DOHH2 (cell line): ENCODE measurements at regions not wholly inside any gene's neighbourhood (a gene's known extent, or its start where the extent isn't known, plus 50 kb on each side); places are given as distances from the start of the nearest gene placed in this dataset.

Experiments used
- H3F3A ChIP-seq: fragments of 200-600 bp; sonication (generic), shearing (Covaris generic); 2 replicates; pipeline ENCODE4 v1.6.0; 2016; ENCODE audit warnings: antibody characterized with exemption, mild to moderate bottlenecking; ENCODE audit not compliant: control insufficient read depth, insufficient read depth
- H3K27ac ChIP-seq: fragments of 200-600 bp; sonication (generic); 2 replicates; pipeline ENCODE4 v1.5.1; 2014; ENCODE audit warnings: low read depth, mild to moderate bottlenecking, low read length, moderate library complexity
- H3K27me3 ChIP-seq: fragments of 200-600 bp; sonication (generic); 2 replicates; pipeline ENCODE4 v1.6.1; 2014; ENCODE audit warnings: mild to moderate bottlenecking, low read length, mixed read lengths; ENCODE audit not compliant: control insufficient read depth
- H3K36me3 ChIP-seq: fragments of 200-600 bp; sonication (generic); 2 replicates; pipeline ENCODE4 v1.6.1; 2014; ENCODE audit warnings: mild to moderate bottlenecking, low read length, moderate library complexity, mixed read lengths; ENCODE audit not compliant: control insufficient read depth
- H3K4me1 ChIP-seq: fragments of 200-600 bp; sonication (generic); 2 replicates; pipeline ENCODE4 v1.6.1; 2014; ENCODE audit warnings: mild to moderate bottlenecking, low read length, mixed read lengths; ENCODE audit not compliant: control insufficient read depth
- H3K4me2 ChIP-seq: fragments of 200-600 bp; sonication (generic); 2 replicates; pipeline ENCODE4 v1.6.0; 2014; ENCODE audit warnings: mild to moderate bottlenecking, low read length, moderate library complexity
- H3K4me3 ChIP-seq: fragments of 200-600 bp; sonication (generic); 2 replicates; pipeline ENCODE4 v1.5.1; 2014; ENCODE audit warnings: mild to moderate bottlenecking, low read length, mixed read lengths
- H3K79me2 ChIP-seq: fragments of 200-600 bp; sonication (generic); 2 replicates; pipeline ENCODE4 v1.6.1; 2014; ENCODE audit warnings: mild to moderate bottlenecking, low read length, mixed read lengths; ENCODE audit not compliant: control insufficient read depth
- H3K9me2 ChIP-seq: fragments of 200-600 bp; sonication (generic); replicated peaks from 2 replicates; pipeline ENCODE4 v1.6.1; 2014; ENCODE audit warnings: mild to moderate bottlenecking, low read length, mixed read lengths; ENCODE audit not compliant: control insufficient read depth
- H3K9me3 ChIP-seq: fragments of 200-600 bp; sonication (generic); 2 replicates; pipeline ENCODE4 v1.6.1; 2014; ENCODE audit warnings: antibody characterized with exemption, low read length, mixed read lengths; ENCODE audit not compliant: control insufficient read depth, insufficient read depth
- H4K20me1 ChIP-seq: fragments of 200-600 bp; sonication (generic); 2 replicates; pipeline ENCODE4 v1.6.0; 2014; ENCODE audit warnings: low read depth, mild to moderate bottlenecking, antibody characterized with exemption, low read length, moderate library complexity; ENCODE audit not compliant: control insufficient read depth, insufficient read depth
- CTCF ChIP-seq: fragments of 200-600 bp; sonication (generic); IDR thresholded peaks from one replicate; pipeline ENCODE4 v1.5.1; 2014; ENCODE audit warnings: antibody characterized with exemption, mild to moderate bottlenecking, low read depth, low read length; ENCODE audit not compliant: poor library complexity, severe bottlenecking
- EZH2phosphoT487 ChIP-seq: fragments of 200-600 bp; sonication (generic); IDR thresholded peaks from 2 replicates; pipeline ENCODE4 v1.6.1; 2017; ENCODE audit warnings: borderline replicate concordance, mild to moderate bottlenecking, antibody characterized with exemption, low read length, moderate library complexity, mixed read lengths

DNA sequence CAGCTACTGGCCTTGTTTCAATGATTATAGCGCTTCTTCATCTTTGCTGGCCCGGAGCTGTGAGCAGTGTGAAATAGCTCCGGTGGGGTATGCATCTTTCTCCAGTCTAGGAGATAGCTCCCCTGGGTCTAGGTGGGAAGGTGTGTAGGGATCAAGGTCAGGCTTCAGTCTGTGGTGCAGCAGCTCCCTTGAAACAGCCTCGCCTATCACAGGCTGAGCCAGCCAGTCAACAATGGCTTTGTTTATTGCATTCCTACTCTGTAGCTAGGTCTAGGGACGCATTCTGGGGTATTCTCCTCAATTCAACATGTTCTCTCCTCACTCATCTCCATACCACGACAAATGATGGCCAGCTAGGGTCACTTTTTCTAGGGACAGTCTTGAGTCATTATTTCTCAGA lies 646.8 kb upstream of the IGFBP3 start:
- Histone ChIP-seq H3K9me3 (no peaks in the 10 kb centered on the region), H3K79me2 (no peaks in the 10 kb centered on the region), H3K9me2 (no peaks in the 10 kb centered on the region), H3F3A (no peaks in the 10 kb centered on the region), H3K27ac (no peak overlapping the region), H3K4me2 (no peak overlapping the region), H3K27me3 (no peaks in the 10 kb centered on the region), H3K36me3 (no peaks in the 10 kb centered on the region), H4K20me1 (no peaks in the 10 kb centered on the region), H3K4me1 (no peaks in the 10 kb centered on the region), H3K4me3 (no peak overlapping the region)
- TF ChIP-seq CTCF (no peak), EZH2phosphoT487 (no peak)

DNA sequence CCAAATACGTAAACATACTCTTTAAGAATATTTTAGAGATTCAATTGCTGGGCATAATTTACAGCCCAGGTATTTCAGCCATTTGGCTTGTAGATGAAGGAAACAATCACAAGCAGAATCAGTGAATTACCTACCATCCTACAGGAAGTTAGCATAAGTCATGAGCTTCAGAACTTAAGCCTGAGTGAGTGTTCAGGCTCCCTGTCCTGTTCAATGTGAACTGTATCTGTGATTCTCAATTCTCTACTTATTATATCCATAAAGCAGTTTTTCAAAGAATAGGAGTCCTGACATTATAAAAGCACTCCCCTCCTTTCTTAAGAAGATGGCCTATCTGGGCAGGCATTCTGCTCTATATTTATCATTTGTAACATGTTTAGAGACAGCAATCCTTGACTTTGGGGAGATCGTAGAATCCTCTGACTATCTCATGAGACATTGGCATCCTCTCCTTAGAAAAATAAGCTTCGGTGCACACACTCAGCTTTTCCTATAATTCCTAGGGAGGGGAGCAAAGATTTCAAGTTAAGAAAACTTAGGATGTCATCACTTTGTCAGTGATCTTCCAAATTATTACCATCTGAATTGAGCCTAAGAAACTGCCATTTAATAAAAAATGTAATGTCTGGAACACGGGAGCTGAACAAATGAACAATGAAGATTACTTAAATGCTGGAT lies 645.2 kb upstream of the IGFBP3 start:
- no peaks in the 10 kb centered on the region for H3K27me3 ChIP-seq
- no peaks in the 10 kb centered on the region for H3K9me2 ChIP-seq
- H3K9me3 ChIP-seq, result no peaks in the 10 kb centered on the region
- H4K20me1 ChIP-seq, result no peaks in the 10 kb centered on the region
- no peaks in the 10 kb centered on the region for H3K79me2 ChIP-seq
- no peaks in the 10 kb centered on the region for H3K36me3 ChIP-seq
- H3F3A ChIP-seq, result no peaks in the 10 kb centered on the region
- H3K4me2 ChIP-seq, result no peak overlapping the region
- H3K4me3 ChIP-seq, result no peak overlapping the region
- no peak overlapping the region for H3K27ac ChIP-seq
- H3K4me1 ChIP-seq, result no peaks in the 10 kb centered on the region
- TF ChIP-seq CTCF (no peak), EZH2phosphoT487 (no peak)

DNA sequence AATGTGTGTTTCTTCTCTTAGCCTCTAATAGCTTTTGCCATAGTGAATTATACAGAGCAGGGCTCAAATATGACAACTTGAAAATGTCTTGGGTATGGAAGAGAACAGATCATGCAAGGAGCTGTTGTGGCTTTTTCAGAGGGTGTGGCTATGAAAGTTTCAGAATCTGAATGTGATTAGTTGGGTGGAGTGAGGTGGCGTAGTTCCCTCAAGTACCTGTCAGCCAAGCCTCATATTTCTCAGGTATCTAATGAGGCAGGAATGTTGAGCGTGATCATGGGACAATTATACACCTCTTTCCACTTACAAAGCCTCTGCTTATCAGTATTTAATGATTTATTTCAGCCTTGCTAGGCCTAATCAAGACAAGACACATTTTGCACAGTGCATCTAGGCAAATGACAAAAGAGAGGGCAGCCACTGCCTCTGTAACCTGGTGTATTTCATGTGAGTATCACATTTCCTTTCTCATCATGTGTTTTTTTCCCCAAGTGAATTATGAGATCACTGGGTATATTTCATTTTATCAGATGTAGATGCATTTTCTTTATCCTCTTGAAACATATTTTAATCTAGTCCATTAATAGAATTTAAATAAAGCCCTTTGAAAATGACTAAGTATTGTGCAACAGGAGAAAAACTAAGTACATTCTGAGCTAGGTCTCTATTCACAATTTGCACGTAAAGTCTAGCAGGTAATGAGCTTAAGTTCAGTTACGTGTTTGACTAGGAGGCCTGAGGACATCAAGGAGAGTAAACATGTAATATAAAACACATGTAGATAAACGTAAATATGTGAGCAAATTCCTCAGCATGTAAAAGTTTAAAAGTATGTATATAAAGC lies 644.4 kb upstream of the IGFBP3 start:
- H3K9me3 ChIP-seq, result no peaks in the 10 kb centered on the region
- TF ChIP-seq CTCF (no peak), EZH2phosphoT487 (no peak)
- H3K4me2 ChIP-seq, result no peak overlapping the region
- no peaks in the 10 kb centered on the region for H3F3A ChIP-seq
- H3K27ac ChIP-seq, result no peak overlapping the region
- H3K27me3 ChIP-seq, result no peaks in the 10 kb centered on the region
- no peaks in the 10 kb centered on the region for H3K36me3 ChIP-seq
- H3K9me2 ChIP-seq, result no peaks in the 10 kb centered on the region
- no peaks in the 10 kb centered on the region for H4K20me1 ChIP-seq
- H3K79me2 ChIP-seq, result no peaks in the 10 kb centered on the region
- no peak overlapping the region for H3K4me3 ChIP-seq
- H3K4me1 ChIP-seq, result no peaks in the 10 kb centered on the region
